PC-3 (cell line): ENCODE measurements at regions not wholly inside any gene's neighbourhood (a gene's known extent, or its start where the extent isn't known, plus 50 kb on each side); places are given as distances from the start of the nearest gene placed in this dataset.

Source experiments
- ATAC-seq: fragments of 200-7000 bp; cut with Tn5 transposase; 2 replicates; pipeline ENCODE4 v1.9.1; 2020; ENCODE audit warnings: mild to moderate bottlenecking, moderate library complexity
- BruUV-seq: library from RNA; stranded (reverse); fragments of 400-500 nt; replicated peaks from 2 replicates; lab custom pipeline; 2021; lab: Mats Ljungman, UMichigan
- CTCF ChIA-PET: fragments of 300-600 bp; sonication (Branson Sonifier 250); formaldehyde crosslinking; loops from one replicate; lab custom pipeline; 2022; ENCODE audit warnings: antibody characterized with exemption; lab: Charles Lee
- POLR2A ChIA-PET: fragments of 300-600 bp; sonication (Branson Sonifier 250); formaldehyde crosslinking; loops from one replicate; lab custom pipeline; 2022; ENCODE audit warnings: antibody characterized with exemption; ENCODE audit not compliant: unreplicated experiment; lab: Charles Lee
- DNase-seq: peaks from one replicate; pipeline ENCODE4 v3.0.0-alpha.2; 2015
- H2AFZ ChIP-seq: fragments of 300-600 bp; sonication (generic); 2 replicates; pipeline ENCODE4 v1.6.0; 2016; ENCODE audit warnings: antibody characterized with exemption, low read length
- H3F3A ChIP-seq: fragments of 300-600 bp; sonication (generic); one replicate; pipeline ENCODE4 v1.6.0; 2017; ENCODE audit warnings: antibody characterized with exemption, low read length, control low read depth, mild to moderate bottlenecking; ENCODE audit not compliant: unreplicated experiment
- H3K27ac ChIP-seq: fragments of 300-600 bp; sonication (generic); 2 replicates; pipeline ENCODE4 v1.5.1; 2016; ENCODE audit warnings: mild to moderate bottlenecking, low read length
- H3K27me3 ChIP-seq: fragments of 300-600 bp; sonication (generic); 2 replicates; pipeline ENCODE4 v1.6.1; 2016; ENCODE audit warnings: low read length, mixed read lengths
- H3K36me3 ChIP-seq: fragments of 300-600 bp; sonication (generic); 2 replicates; pipeline ENCODE4 v1.6.1; 2016; ENCODE audit warnings: low read depth, mixed run types, low read length, mixed read lengths
- H3K4me1 ChIP-seq: fragments of 300-600 bp; sonication (generic); 2 replicates; pipeline ENCODE4 v1.5.1; 2016; ENCODE audit warnings: low read length; ENCODE audit not compliant: insufficient read depth
- H3K4me2 ChIP-seq: fragments of 300-600 bp; sonication (generic); 2 replicates; pipeline ENCODE4 v1.6.0; 2016; ENCODE audit warnings: low read length
- H3K4me3 ChIP-seq: fragments of 300-600 bp; sonication (generic); 2 replicates; pipeline ENCODE4 v1.5.1; 2016; ENCODE audit warnings: mild to moderate bottlenecking, low read length, mixed read lengths
- H3K79me2 ChIP-seq: fragments of 300-600 bp; sonication (generic); 2 replicates; pipeline ENCODE4 v1.6.1; 2017; ENCODE audit warnings: low read length, mixed read lengths
- H3K9ac ChIP-seq: fragments of 300-600 bp; sonication (generic); 2 replicates; pipeline ENCODE4 v1.6.0; 2016; ENCODE audit warnings: mild to moderate bottlenecking, low read length
- H3K9me2 ChIP-seq: fragments of 300-600 bp; sonication (generic); replicated peaks from 2 replicates; pipeline ENCODE4 v1.6.1; 2016; ENCODE audit warnings: mixed run types, low read length, mixed read lengths
- H3K9me3 ChIP-seq: fragments of 300-600 bp; sonication (generic); 2 replicates; pipeline ENCODE4 v1.6.1; 2016; ENCODE audit warnings: low read length, mixed read lengths
- H4K20me1 ChIP-seq: fragments of 300-600 bp; sonication (generic); 2 replicates; pipeline ENCODE4 v1.6.1; 2016; ENCODE audit warnings: low read length, mixed read lengths
- CTCF ChIP-seq: fragments of 300-600 bp; sonication (generic); conservative IDR thresholded peaks from 2 replicates; pipeline ENCODE4 v1.5.1; 2017; ENCODE audit warnings: antibody characterized with exemption, low read depth, mild to moderate bottlenecking, low read length
- EZH2 ChIP-seq: fragments of 300-600 bp; sonication (generic); IDR thresholded peaks from one replicate; pipeline ENCODE4 v1.6.1; 2017; ENCODE audit warnings: antibody characterized with exemption, mild to moderate bottlenecking, low read length; ENCODE audit not compliant: unreplicated experiment
- EZH2phosphoT487 ChIP-seq: fragments of 300-600 bp; sonication (generic); IDR thresholded peaks from 2 replicates; pipeline ENCODE4 v1.6.1; 2018; ENCODE audit warnings: mild to moderate bottlenecking, antibody characterized with exemption, low read length, borderline replicate concordance
- intact Hi-C: fragments of 100-400 bp; cut with micrococcal nuclease; formaldehyde crosslinking; loops from 2 replicates; pipeline ENCODE4 v1.9.0; 2023

DNA sequence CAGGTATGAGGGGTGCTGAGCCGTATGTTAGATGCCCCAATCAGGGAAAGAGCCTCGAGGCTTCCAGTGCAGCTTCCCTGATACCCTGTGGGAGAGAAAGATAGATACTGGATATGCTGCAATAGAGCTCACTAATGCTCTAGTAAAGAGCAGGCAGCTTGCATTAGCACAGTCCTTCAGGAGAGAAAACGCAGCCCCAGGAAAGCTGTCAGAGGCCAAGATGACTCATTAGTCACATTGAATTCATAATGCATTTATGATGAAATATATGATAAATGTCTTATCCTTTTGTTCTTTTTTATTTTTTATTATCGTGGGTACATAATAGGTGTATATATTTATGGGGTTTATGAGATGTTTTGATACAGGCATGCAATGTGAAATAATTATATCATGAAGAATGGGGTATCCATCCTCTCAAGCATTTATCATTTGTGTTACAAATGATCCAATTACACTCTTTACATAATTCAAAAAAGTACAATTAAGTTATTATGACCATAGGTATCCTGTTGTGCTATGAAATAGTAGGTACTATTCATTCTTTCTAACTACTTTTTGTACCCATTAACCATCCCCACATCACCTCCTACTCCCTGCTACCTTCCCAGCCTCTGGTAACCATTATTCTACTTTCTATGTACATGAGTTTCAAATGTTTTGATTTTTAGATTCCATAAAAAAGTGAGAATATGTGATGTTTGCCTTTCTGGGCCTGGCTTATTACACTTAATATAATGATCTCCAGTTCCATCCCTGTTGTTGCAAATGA is 94.5 kb upstream of the TOP3B start:
- Histone ChIP-seq H3K4me3 (no peak overlapping the region), H3K36me3 (no peaks in the 10 kb centered on the region), H2AFZ (no peak overlapping the region), H3F3A (no peaks in the 10 kb centered on the region), H3K9me2 (no peaks in the 10 kb centered on the region), H4K20me1 (no peaks in the 10 kb centered on the region), H3K79me2 (no peaks in the 10 kb centered on the region), H3K9me3 (no peaks in the 10 kb centered on the region), H3K27me3 (no peaks in the 10 kb centered on the region), H3K9ac (no peak overlapping the region), H3K27ac (no peak overlapping the region), H3K4me2 (no peak overlapping the region), H3K4me1 (peaks cover 14% of the 10 kb centered on the region)
- DNase-seq (peak; percentile 38), ATAC-seq (peak; percentile 54)
- no TSS peak for BruUV-seq
- intact Hi-C loops: no loop called here
- TF ChIP-seq EZH2phosphoT487 (no peak), EZH2 (no peak), CTCF (no peak)
- POLR2A ChIA-PET: no interaction called here
- CTCF ChIA-PET: interaction anchor here (0.5 to 1.0 kb wide), 3 partner anchors 34 to 984 kb away, joined by 3 to 5 read pairs (median 4); no protein-coding TSS in a partner anchor

- TF ChIP-seq EZH2phosphoT487: no peak
- TF ChIP-seq CTCF: no peak
- TF ChIP-seq EZH2: no peak
- H3K27ac ChIP-seq: no peak overlapping the region
- no peak overlapping the region for H2AFZ ChIP-seq
- ATAC-seq: no peak
- H3K79me2 ChIP-seq: no peaks in the 10 kb centered on the region
- H3K9me2 ChIP-seq: no peaks in the 10 kb centered on the region
- H3K4me1 ChIP-seq: peaks cover 14% of the 10 kb centered on the region
- CTCF ChIA-PET: interaction anchor here (1.0 kb wide), 1 partner anchor 35 kb away, joined by 4 read pairs; no protein-coding TSS in a partner anchor
- intact Hi-C loops: no loop called here
- H3K9me3 ChIP-seq: no peaks in the 10 kb centered on the region
- no peaks in the 10 kb centered on the region for H4K20me1 ChIP-seq
- H3K4me2 ChIP-seq: no peak overlapping the region
- no peaks in the 10 kb centered on the region for H3K27me3 ChIP-seq
- H3K9ac ChIP-seq: no peak overlapping the region
- no peaks in the 10 kb centered on the region for H3F3A ChIP-seq
- no peak overlapping the region for H3K4me3 ChIP-seq
- H3K36me3 ChIP-seq: no peaks in the 10 kb centered on the region
- POLR2A ChIA-PET: no interaction called here
- DNase-seq: no peak
- BruUV-seq: no TSS peak
Measured at GRCh38 chr22:22076361-22076760, 93.8 kb upstream of the TOP3B start.
